Activated CD8-positive, alpha-beta memory T cell treated with anti-CD3 and anti-CD28 coated beads, Interleukin-2, amount 10 ng/mL, durations not matched to agents 7 days and 5 days (primary cell): ENCODE measurements at regions not wholly inside any gene's neighbourhood (a gene's known extent, or its start where the extent isn't known, plus 50 kb on each side); places are given as distances from the start of the nearest gene placed in this dataset.
"Not testable (repeated sequence)": the region's sequence is repeated elsewhere in the genome, so short reads cannot be mapped to it uniquely, and the experiment has no call there.

Source experiments
- ATAC-seq: fragments of 150-1000 bp; cut with Tn5 transposase; one replicate; pipeline ENCODE4 v1.10.0; 2021; ENCODE audit warnings: moderate library complexity
- CTCF ChIA-PET: fragments of 350-600 bp; sonication (Branson Sonifier 250); formaldehyde crosslinking; loops from one replicate; lab custom pipeline; 2021; ENCODE audit warnings: antibody characterized with exemption; lab: Charles Lee
- DNase-seq: peaks from one replicate; pipeline ENCODE4 v3.0.0-alpha.2; 2020
- H3K27ac Mint-ChIP-seq: one replicate; pipeline ENCODE4 v1.8.0; 2021; ENCODE audit warnings: mild to moderate bottlenecking, mixed read lengths
- H3K27me3 Mint-ChIP-seq: one replicate; pipeline ENCODE4 v1.8.0; 2021; ENCODE audit warnings: mixed read lengths
- H3K36me3 Mint-ChIP-seq: one replicate; pipeline ENCODE4 v1.8.0; 2021; ENCODE audit warnings: mild to moderate bottlenecking, mixed read lengths
- H3K4me1 Mint-ChIP-seq: one replicate; pipeline ENCODE4 v1.8.0; 2021; ENCODE audit warnings: mixed read lengths
- H3K4me3 Mint-ChIP-seq: one replicate; pipeline ENCODE4 v1.8.0; 2021; ENCODE audit warnings: mild to moderate bottlenecking, moderate library complexity, mixed read lengths
- H3K9me3 Mint-ChIP-seq: one replicate; pipeline ENCODE4 v1.8.0; 2022; ENCODE audit warnings: low read depth, mixed read lengths

GRCh38 chr14:38385836-38386235 is 129.9 kb upstream of the CLEC14A start:
- Mint-ChIP-seq H3K27me3 (no peaks in the 10 kb centered on the region), H3K27ac (no peak overlapping the region), H3K4me3 (no peak overlapping the region), H3K36me3 (no peaks in the 10 kb centered on the region), H3K4me1 (no peaks in the 10 kb centered on the region), H3K9me3 (peaks cover 5% of the 10 kb centered on the region)
- CTCF ChIA-PET, result no interaction called here
- no peak for DNase-seq
- no peak for ATAC-seq

GRCh38 chr14:38385343-38385742 is 129.4 kb upstream of the CLEC14A start:
- peaks cover 5% of the 10 kb centered on the region for H3K9me3 Mint-ChIP-seq
- H3K27me3 Mint-ChIP-seq, result no peaks in the 10 kb centered on the region
- DNase-seq, result no peak
- no peak overlapping the region for H3K4me3 Mint-ChIP-seq
- no peak for ATAC-seq
- no peaks in the 10 kb centered on the region for H3K36me3 Mint-ChIP-seq
- no peaks in the 10 kb centered on the region for H3K4me1 Mint-ChIP-seq
- no peak overlapping the region for H3K27ac Mint-ChIP-seq
- CTCF ChIA-PET, result no interaction called here

DNA sequence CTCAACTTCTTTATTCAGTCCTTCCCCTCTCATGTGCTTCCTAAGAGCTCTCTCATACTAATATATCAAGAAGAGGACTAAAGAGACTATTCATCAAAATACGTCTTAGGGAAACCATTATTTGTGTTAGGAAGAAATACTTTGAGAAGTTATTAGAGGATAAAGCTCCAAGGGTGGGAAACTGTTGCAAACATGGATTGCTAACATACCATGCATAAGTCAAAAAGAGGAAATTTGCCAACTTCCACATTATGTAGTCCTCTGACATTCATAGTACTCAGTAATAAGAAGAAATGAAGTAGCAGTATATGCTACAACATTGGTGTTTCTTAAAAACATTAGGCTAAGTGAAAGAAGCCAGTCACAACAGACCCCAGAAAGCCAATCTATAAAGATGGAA is 128.8 kb upstream of the CLEC14A start:
- Mint-ChIP-seq H3K4me1 (no peaks in the 10 kb centered on the region), H3K4me3 (no peak overlapping the region), H3K36me3 (no peaks in the 10 kb centered on the region), H3K27me3 (no peaks in the 10 kb centered on the region), H3K27ac (no peak overlapping the region), H3K9me3 (peaks cover 5% of the 10 kb centered on the region)
- CTCF ChIA-PET, result no interaction called here
- ATAC-seq (no peak), DNase-seq (no peak)

GRCh38 chr14:38367922-38368321 is 112.0 kb upstream of the CLEC14A start:
- Mint-ChIP-seq H3K9me3 (peaks cover 7% of the 10 kb centered on the region), H3K36me3 (no peaks in the 10 kb centered on the region), H3K27me3 (no peaks in the 10 kb centered on the region), H3K4me3 (no peak overlapping the region), H3K27ac (no peak overlapping the region), H3K4me1 (no peaks in the 10 kb centered on the region)
- ATAC-seq (no peak), DNase-seq (no peak)
- CTCF ChIA-PET, result no interaction called here

DNA sequence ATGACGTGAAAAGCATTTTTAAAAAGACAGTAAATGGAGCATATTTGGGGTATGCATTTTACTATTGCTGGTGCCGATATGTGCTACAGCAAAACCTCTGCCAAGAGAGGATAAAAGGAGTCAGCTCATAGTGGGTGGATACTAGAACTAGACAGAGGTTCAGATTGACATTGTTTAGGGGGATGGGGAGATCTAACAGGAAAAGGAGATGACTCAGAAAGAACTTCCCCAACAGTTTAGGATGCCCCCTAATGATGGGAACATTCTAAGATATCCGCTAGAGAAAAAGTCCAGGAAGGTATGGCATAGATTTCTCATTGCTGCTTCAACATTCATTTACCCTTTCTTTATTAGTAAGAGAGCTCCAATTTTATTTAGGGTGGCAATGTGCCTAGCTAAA is 110.5 kb upstream of the CLEC14A start:
- H3K27ac Mint-ChIP-seq, result no peak overlapping the region
- no peak for DNase-seq
- H3K4me3 Mint-ChIP-seq, result no peak overlapping the region
- peaks cover 7% of the 10 kb centered on the region for H3K9me3 Mint-ChIP-seq
- H3K36me3 Mint-ChIP-seq, result no peaks in the 10 kb centered on the region
- H3K27me3 Mint-ChIP-seq, result no peaks in the 10 kb centered on the region
- no peak for ATAC-seq
- H3K4me1 Mint-ChIP-seq, result no peaks in the 10 kb centered on the region
- CTCF ChIA-PET, result no interaction called here

- no peak overlapping the region for H3K4me3 Mint-ChIP-seq
- H3K36me3 Mint-ChIP-seq, result no peaks in the 10 kb centered on the region
- H3K27ac Mint-ChIP-seq, result no peak overlapping the region
- H3K4me1 Mint-ChIP-seq, result no peaks in the 10 kb centered on the region
- no peaks in the 10 kb centered on the region for H3K27me3 Mint-ChIP-seq
- peaks cover 7% of the 10 kb centered on the region for H3K9me3 Mint-ChIP-seq
- ATAC-seq, result no peak
- no peak for DNase-seq
- CTCF ChIA-PET, result no interaction called here
These were observed 107.3 kb upstream of the CLEC14A start for GRCh38 chr14:38363217-38363616.

DNA sequence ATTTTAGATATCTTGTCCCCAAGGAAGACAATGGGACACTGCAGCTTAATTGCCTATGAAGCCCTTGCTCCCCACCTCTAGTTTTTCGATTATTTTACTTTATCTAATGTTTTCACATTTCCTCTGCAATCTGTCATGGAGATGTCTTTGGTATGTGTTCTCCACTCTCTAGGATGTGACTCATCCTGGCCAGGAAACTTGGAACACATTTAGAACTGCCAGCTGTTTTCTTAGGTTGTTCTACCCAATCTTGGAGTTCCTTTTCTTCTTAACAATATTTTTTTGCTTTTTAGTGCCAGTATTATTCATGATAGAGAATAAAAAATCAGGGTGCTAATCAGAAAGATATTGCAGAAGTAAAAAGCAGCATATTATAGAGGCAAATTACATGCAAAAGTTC is 101.7 kb upstream of the CLEC14A start:
- H3K36me3 Mint-ChIP-seq, result no peaks in the 10 kb centered on the region
- H3K27me3 Mint-ChIP-seq, result no peaks in the 10 kb centered on the region
- CTCF ChIA-PET, result no interaction called here
- H3K9me3 Mint-ChIP-seq, result no peaks in the 10 kb centered on the region
- H3K4me1 Mint-ChIP-seq, result no peaks in the 10 kb centered on the region
- DNase-seq (no peak), ATAC-seq (no peak)
- H3K4me3 Mint-ChIP-seq, result no peak overlapping the region
- no peak overlapping the region for H3K27ac Mint-ChIP-seq

DNA sequence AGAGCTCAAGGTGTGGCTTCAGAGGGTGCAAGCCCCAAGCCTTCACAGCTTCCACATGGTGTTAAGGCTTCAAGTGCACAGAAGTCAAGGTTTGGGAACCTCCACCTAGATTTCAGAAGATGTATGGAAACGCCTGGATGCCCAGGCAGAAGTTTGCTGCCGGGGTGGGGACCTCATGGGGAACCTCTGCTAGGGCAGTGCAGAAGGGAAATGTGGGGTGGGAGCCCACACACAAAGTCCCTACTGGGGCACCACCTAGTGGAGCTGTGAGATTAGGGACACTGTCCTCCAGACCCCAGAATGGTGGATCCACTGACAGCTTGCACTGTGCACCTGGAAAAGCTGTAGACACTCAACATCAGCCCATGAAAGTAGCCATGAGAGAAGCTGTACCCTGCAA is 99.6 kb upstream of the CLEC14A start:
- H3K9me3 Mint-ChIP-seq, ATAC-seq, H3K27ac Mint-ChIP-seq, H3K36me3 Mint-ChIP-seq, DNase-seq, H3K4me1 Mint-ChIP-seq, H3K27me3 Mint-ChIP-seq, CTCF ChIA-PET, H3K4me3 Mint-ChIP-seq: not testable (repeated sequence)

- Mint-ChIP-seq H3K36me3 (no peaks in the 10 kb centered on the region), H3K9me3 (no peaks in the 10 kb centered on the region), H3K27me3 (no peaks in the 10 kb centered on the region), H3K4me1 (no peaks in the 10 kb centered on the region), H3K4me3 (no peak overlapping the region), H3K27ac (no peak overlapping the region)
- ATAC-seq, result no peak
- CTCF ChIA-PET, result no interaction called here
- no peak for DNase-seq
These were observed 94.2 kb upstream of the CLEC14A start for GRCh38 chr14:38350102-38350501.

- H3K36me3 Mint-ChIP-seq, result no peaks in the 10 kb centered on the region
- no peak overlapping the region for H3K4me3 Mint-ChIP-seq
- ATAC-seq (no peak), DNase-seq (no peak)
- H3K27me3 Mint-ChIP-seq, result no peaks in the 10 kb centered on the region
- no peaks in the 10 kb centered on the region for H3K9me3 Mint-ChIP-seq
- H3K4me1 Mint-ChIP-seq, result no peaks in the 10 kb centered on the region
- CTCF ChIA-PET, result no interaction called here
- H3K27ac Mint-ChIP-seq, result no peak overlapping the region
These were observed 86.9 kb upstream of the CLEC14A start for GRCh38 chr14:38342803-38343202.

DNA sequence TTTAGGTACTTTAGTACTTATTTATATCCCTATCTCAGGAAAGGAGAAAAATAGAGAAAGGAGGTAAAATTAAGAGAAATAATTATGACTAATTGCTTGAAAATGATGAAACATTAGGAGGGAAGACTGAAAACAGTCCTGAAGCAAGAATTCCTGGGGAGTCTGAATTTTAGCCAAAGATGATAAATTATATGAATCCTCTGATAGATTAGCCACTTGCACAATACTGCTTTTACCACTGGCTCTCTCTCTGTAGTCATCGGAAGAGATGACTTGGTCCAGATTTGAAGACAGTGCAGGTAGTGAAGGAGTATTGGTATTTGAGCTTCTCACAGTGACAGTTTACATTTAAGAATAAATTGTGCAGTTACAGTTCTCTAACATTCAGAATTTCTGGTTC is 83.8 kb upstream of the CLEC14A start:
- H3K4me3 Mint-ChIP-seq, result no peak overlapping the region
- H3K9me3 Mint-ChIP-seq, result no peaks in the 10 kb centered on the region
- H3K36me3 Mint-ChIP-seq, result no peaks in the 10 kb centered on the region
- H3K27ac Mint-ChIP-seq, result no peak overlapping the region
- no peaks in the 10 kb centered on the region for H3K4me1 Mint-ChIP-seq
- DNase-seq (no peak), ATAC-seq (no peak)
- H3K27me3 Mint-ChIP-seq, result no peaks in the 10 kb centered on the region
- CTCF ChIA-PET, result no interaction called here

DNA sequence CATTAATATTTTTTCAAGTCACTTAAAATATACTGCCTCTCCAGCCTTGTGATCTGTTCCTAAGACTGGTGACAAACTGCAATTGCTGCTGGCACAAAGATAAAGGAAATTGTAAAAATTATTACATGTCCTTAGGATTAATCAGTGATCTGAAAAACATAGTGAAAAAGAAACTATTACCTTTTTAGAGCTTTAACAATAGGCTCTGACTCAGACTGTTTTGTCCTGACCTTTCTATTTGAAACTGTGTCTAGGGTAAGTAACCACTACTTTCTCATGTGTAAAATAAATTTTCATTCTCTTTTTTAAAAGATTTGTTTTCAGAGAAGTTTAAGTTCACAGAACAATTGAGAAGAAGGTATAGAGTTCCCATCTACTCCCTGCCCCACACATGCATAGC is 80.4 kb upstream of the CLEC14A start:
- DNase-seq (no peak), ATAC-seq (no peak)
- Mint-ChIP-seq H3K9me3 (no peaks in the 10 kb centered on the region), H3K4me3 (no peak overlapping the region), H3K27ac (no peak overlapping the region), H3K4me1 (no peaks in the 10 kb centered on the region), H3K36me3 (no peaks in the 10 kb centered on the region), H3K27me3 (no peaks in the 10 kb centered on the region)
- CTCF ChIA-PET, result no interaction called here

- DNase-seq (no peak), ATAC-seq (no peak)
- H3K27ac Mint-ChIP-seq, result no peak overlapping the region
- CTCF ChIA-PET, result no interaction called here
- no peaks in the 10 kb centered on the region for H3K36me3 Mint-ChIP-seq
- H3K4me1 Mint-ChIP-seq, result no peaks in the 10 kb centered on the region
- H3K9me3 Mint-ChIP-seq, result no peaks in the 10 kb centered on the region
- H3K4me3 Mint-ChIP-seq, result no peak overlapping the region
- H3K27me3 Mint-ChIP-seq, result no peaks in the 10 kb centered on the region
These were observed 74.4 kb upstream of the CLEC14A start for GRCh38 chr14:38330275-38330674.

GRCh38 chr14:38329246-38329645 is 73.4 kb upstream of the CLEC14A start:
- Mint-ChIP-seq H3K4me3 (no peak overlapping the region), H3K4me1 (no peaks in the 10 kb centered on the region), H3K27me3 (no peaks in the 10 kb centered on the region), H3K9me3 (no peaks in the 10 kb centered on the region), H3K27ac (no peak overlapping the region), H3K36me3 (no peaks in the 10 kb centered on the region)
- no peak for DNase-seq
- no peak for ATAC-seq
- CTCF ChIA-PET, result no interaction called here

- H3K4me3 Mint-ChIP-seq, result no peak overlapping the region
- CTCF ChIA-PET, result interaction anchor here (1.0 kb wide), 1 partner anchor 12 kb away, joined by 3 read pairs; no protein-coding TSS in a partner anchor
- H3K4me1 Mint-ChIP-seq, result no peaks in the 10 kb centered on the region
- no peak overlapping the region for H3K27ac Mint-ChIP-seq
- no peaks in the 10 kb centered on the region for H3K36me3 Mint-ChIP-seq
- H3K27me3 Mint-ChIP-seq, result no peaks in the 10 kb centered on the region
- no peaks in the 10 kb centered on the region for H3K9me3 Mint-ChIP-seq
- DNase-seq, result no peak
- no peak for ATAC-seq
These were observed 61.0 kb upstream of the CLEC14A start for GRCh38 chr14:38316922-38317321.
